ENCODE measurements at regions not wholly inside any gene's neighbourhood (a gene's known extent, or its start where the extent isn't known, plus 50 kb on each side); places are given as distances from the start of the nearest gene placed in this dataset.

DNA sequence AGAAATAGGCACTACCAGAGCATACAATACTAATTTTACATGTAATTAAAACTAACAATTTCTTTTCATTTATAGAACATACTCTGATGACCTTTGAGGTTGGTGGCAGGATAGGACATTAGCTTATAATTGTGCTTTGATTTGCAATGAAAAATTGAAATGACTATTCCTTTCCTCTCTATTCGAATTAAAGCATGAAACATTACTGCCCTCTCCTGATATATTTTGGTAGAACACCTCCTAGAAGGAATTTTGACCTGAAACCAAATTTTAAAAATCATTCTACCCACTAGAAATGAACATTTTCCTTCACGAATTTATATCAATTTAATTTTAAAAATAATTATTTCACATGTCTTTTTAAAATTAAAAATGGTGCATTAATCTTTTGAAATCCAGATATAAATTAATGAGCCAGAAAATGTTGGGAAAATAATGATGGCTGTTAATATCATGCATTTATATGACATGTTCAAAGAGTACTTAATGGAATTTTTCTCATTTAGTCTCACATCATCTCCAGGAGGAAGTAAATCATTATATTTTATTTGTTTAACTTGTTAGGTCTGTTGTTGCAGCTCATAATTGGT lies 556.3 kb upstream of the ARGLU1 start:
- Histone ChIP-seq H3K36me3 (no peaks in the 10 kb centered on the region), H3K27ac (no peak overlapping the region), H3K27me3 (no peaks in the 10 kb centered on the region), H3K4me3 (no peak overlapping the region), H3K4me1 (no peaks in the 10 kb centered on the region), H3K9me3 (no peaks in the 10 kb centered on the region)
- DNase-seq (ENCODE audit: low spot score in 2 of 2), result no peak
- intact Hi-C loops (cut with DNase I; ENCODE audit: low total_unique reads), result no loop called here
- TF ChIP-seq POLR2AphosphoS5 (IDR thresholded peaks at IDR 0.05) (no peak), POLR2A (IDR thresholded peaks at IDR 0.05) (no peak)
- TF ChIP-seq, protein P1, sequence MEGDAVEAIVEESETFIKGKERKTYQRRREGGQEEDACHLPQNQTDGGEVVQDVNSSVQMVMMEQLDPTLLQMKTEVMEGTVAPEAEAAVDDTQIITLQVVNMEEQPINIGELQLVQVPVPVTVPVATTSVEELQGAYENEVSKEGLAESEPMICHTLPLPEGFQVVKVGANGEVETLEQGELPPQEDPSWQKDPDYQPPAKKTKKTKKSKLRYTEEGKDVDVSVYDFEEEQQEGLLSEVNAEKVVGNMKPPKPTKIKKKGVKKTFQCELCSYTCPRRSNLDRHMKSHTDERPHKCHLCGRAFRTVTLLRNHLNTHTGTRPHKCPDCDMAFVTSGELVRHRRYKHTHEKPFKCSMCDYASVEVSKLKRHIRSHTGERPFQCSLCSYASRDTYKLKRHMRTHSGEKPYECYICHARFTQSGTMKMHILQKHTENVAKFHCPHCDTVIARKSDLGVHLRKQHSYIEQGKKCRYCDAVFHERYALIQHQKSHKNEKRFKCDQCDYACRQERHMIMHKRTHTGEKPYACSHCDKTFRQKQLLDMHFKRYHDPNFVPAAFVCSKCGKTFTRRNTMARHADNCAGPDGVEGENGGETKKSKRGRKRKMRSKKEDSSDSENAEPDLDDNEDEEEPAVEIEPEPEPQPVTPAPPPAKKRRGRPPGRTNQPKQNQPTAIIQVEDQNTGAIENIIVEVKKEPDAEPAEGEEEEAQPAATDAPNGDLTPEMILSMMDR (IDR thresholded peaks at IDR 0.05), result peak in 2 of 3 donors; percentile 50 to 52

DNA sequence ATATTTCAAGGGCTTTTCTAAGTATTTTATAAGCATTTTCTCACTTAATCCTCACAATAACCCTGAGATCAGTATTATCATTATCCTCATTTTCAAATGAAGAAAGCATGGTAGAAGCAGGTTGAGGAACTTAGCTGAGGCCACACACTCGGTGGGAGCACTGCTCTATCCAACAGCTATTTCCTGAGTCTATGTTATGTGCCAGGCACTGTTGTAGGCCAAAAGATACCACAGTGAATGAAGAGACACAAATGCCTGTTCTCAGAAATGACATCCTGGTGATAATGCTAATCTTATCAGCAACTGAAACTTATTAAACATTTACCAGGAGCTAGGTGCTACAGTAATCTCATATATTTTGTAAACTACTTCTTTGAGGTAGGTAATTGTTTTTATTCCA lies 553.9 kb upstream of the ARGLU1 start:
- H3K27me3 ChIP-seq, result no peaks in the 10 kb centered on the region
- no peak overlapping the region for H3K27ac ChIP-seq
- no peak for DNase-seq (ENCODE audit: low spot score in 2 of 2)
- H3K4me3 ChIP-seq, result no peak overlapping the region
- no peaks in the 10 kb centered on the region for H3K4me1 ChIP-seq
- intact Hi-C loops (cut with DNase I; ENCODE audit: low total_unique reads), result no loop called here
- TF ChIP-seq POLR2AphosphoS5 (IDR thresholded peaks at IDR 0.05) (no peak), POLR2A (IDR thresholded peaks at IDR 0.05) (no peak)
- TF ChIP-seq, protein P1 (IDR thresholded peaks at IDR 0.05), result no peak
- no peaks in the 10 kb centered on the region for H3K36me3 ChIP-seq
- no peaks in the 10 kb centered on the region for H3K9me3 ChIP-seq

DNA sequence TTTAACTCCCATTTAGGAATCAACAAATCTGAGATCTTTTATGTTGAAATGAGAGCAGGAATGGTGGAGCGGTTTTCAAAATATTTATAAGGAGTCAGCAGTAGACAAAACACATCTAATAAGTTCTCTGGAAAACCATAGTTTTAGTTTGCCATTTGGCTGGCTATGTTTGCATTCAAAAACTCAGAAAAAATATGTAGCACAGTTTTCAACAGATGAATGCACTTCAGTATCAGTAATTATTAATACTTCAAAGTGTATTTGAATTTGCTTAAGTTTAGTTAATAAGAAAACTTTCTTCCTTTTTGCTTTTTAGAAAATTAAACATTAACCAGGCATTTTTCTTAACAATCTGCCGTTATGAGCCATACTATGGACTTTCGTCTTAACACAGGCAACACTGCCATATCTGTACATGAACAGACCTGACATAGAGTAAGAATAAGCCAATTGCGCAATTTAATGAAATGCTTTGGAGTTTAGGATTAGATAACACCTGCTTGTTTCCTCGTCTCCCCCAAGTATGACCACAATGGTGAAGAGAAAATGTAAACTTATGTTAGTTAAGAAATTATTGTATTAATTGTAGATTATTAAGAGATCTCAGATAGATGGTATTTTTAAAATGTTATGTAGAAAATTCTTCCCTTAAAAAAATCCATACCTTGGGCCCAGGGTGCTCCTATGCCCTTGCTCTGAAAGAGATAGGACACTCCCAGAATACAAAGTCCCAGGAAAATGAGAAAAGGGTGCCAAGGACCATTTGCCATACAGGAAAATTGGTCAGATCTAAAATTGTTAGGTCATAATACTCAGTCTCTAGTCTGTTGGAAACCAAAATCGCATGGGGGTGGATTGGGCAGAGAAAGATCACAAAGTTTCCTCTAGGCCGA lies 552.3 kb upstream of the ARGLU1 start:
- Histone ChIP-seq H3K27ac (no peak overlapping the region), H3K36me3 (no peaks in the 10 kb centered on the region), H3K4me3 (no peak overlapping the region), H3K9me3 (no peaks in the 10 kb centered on the region), H3K4me1 (no peaks in the 10 kb centered on the region), H3K27me3 (no peaks in the 10 kb centered on the region)
- TF ChIP-seq POLR2A (IDR thresholded peaks at IDR 0.05) (no peak), POLR2AphosphoS5 (IDR thresholded peaks at IDR 0.05) (no peak)
- TF ChIP-seq, protein P1 (IDR thresholded peaks at IDR 0.05), result no peak
- intact Hi-C loops (cut with DNase I; ENCODE audit: low total_unique reads), result no loop called here
- DNase-seq (ENCODE audit: low spot score in 2 of 2), result no peak

DNA sequence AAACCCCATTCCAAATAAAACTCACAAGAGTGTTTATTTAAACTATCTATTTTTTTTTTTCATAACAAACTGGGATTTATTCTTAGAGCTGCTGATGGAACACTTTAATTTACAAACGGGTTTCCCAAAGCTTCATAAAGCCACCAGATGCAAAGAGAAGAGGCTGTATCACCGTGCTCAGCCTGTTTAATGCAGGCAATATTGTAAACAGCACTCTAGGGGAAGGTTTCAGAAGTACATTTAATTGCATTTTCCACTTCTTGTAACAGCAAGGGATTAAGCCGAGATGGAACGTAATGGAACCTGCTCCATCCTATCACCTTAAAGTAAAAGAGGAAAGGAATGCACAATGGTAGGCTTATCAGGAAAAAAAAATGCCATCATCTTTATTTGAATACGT lies 550.6 kb upstream of the ARGLU1 start:
- Histone ChIP-seq H3K4me3 (no peak overlapping the region), H3K9me3 (no peaks in the 10 kb centered on the region), H3K36me3 (no peaks in the 10 kb centered on the region), H3K27me3 (no peaks in the 10 kb centered on the region), H3K4me1 (no peaks in the 10 kb centered on the region), H3K27ac (no peak overlapping the region)
- TF ChIP-seq, protein P1 (IDR thresholded peaks at IDR 0.05), result no peak
- TF ChIP-seq POLR2AphosphoS5 (IDR thresholded peaks at IDR 0.05), result no peak
- TF ChIP-seq POLR2A (IDR thresholded peaks at IDR 0.05), result no peak
- no peak for DNase-seq (ENCODE audit: low spot score in 2 of 2)
- intact Hi-C loops (cut with DNase I; ENCODE audit: low total_unique reads), result no loop called here

DNA sequence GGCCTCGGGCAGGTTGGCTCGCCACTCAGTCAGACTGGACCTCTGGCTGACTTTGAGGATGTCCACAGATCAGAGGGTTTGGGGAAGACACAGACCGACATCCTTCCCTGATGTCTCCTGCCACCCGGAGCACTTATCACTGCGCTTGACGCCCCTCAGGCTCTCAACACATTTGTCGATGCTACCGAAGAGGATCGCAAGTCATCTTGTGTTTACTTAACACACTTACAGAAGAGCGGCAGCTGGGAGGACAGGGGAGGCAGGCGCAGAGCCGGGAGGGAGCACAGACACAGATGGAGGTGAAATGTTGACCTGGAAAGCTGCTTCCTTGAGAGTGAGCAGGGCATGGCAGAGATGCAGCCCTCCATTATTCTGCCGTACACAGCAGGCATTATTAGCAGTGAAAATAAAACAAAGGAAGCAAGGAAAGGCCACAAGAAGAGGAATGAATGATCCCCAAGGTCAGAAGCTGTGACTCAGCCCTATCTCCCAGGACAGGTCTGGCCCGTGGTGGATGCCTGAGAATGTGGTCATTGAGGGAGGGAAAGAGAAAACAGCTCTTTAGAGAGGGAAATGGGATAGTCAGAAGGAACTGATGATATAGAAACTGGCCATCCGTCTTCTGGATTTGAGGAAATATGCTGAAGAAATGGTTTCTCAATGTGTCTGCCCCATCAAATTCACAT lies 549.5 kb upstream of the ARGLU1 start:
- Histone ChIP-seq H3K27me3 (no peaks in the 10 kb centered on the region), H3K4me3 (no peak overlapping the region), H3K4me1 (no peaks in the 10 kb centered on the region), H3K9me3 (no peaks in the 10 kb centered on the region), H3K36me3 (no peaks in the 10 kb centered on the region), H3K27ac (no peak overlapping the region)
- intact Hi-C loops (cut with DNase I; ENCODE audit: low total_unique reads), result no loop called here
- TF ChIP-seq POLR2A (IDR thresholded peaks at IDR 0.05) (no peak), POLR2AphosphoS5 (IDR thresholded peaks at IDR 0.05) (no peak)
- TF ChIP-seq, protein P1 (IDR thresholded peaks at IDR 0.05), result no peak
- DNase-seq (ENCODE audit: low spot score in 2 of 2), result no peak

Data from breast epithelium (tissue), 4 donors.